ENCODE measurements at regions not wholly inside any gene's neighbourhood (a gene's known extent, or its start where the extent isn't known, plus 50 kb on each side); places are given as distances from the start of the nearest gene placed in this dataset.
A peak's percentile ranks its signal among the peaks of the same experiment; 100 is the strongest.

DNA sequence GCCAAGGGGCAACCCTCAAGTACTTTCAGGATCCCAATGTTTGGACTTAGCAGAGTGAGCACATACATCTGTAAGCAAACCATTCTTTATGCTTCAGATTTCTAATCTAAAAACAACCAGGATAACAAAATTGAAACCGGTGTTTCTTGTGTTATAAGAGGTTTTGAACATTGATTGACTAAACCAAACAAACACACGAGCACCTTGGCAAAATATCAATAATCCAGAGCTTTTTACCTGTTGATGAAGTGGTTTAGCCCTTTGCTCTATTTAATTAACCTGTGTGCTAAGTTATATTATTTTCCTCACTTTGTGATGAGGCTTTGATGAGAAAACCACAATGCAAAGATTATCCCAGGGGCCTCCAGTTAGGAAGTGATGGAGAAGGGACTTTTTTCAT, 255.3 kb upstream of the CXXC4 start:
- no peak for DNase-seq (ENCODE audit: low read depth)

DNA sequence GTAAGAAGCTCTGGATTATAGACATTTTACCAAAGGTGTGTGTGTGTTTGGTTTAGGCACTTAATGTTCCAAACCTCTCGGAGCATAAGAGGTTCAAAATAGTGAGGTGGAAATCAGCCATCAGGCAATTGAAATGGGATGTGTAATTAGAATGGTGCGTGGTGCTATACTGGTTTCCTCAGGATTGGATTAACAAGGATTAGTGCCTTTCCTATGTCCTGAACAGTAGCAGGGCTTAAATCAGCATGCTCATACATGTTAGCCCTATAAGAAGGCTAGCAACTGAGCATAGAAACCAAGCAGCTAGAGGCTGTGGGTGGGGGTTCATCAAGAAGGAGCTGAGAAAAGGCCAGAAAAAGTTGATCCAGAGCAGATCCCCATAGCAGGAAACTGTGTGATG, 256.8 kb upstream of the CXXC4 start:
- no peak for DNase-seq (ENCODE audit: low read depth)
- in situ Hi-C loops (cut with HindIII; ENCODE audit: low pct_unique_long_range_greater_than_20kb, low sequenced_read_pairs) = no loop called here

More for the DNA sequence above, 255.3 kb upstream of the CXXC4 start:
- in situ Hi-C loops (cut with HindIII; ENCODE audit: low pct_unique_long_range_greater_than_20kb, low sequenced_read_pairs) = no loop called here

DNA sequence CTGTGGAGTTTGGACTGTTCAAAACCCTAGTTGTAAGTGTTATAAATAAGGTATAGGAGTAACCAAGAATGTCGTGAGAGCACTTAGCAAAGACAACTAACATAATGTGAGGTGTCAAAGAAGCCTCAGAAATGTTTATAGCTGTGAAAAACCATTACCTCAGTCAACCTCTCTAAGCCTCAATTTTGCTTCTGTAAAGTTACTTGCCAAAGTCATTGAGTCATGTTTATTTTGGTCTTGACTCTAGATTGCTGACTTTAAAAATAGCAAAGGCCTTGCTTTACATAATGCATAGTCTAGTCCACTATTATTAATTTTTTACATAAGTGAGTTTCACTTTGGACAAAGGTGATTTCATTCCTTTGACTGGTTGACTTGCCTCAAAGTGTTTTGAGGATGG, 257.6 kb upstream of the CXXC4 start:
- DNase-seq (ENCODE audit: low read depth) = no peak
- in situ Hi-C loops (cut with HindIII; ENCODE audit: low pct_unique_long_range_greater_than_20kb, low sequenced_read_pairs) = no loop called here

DNA sequence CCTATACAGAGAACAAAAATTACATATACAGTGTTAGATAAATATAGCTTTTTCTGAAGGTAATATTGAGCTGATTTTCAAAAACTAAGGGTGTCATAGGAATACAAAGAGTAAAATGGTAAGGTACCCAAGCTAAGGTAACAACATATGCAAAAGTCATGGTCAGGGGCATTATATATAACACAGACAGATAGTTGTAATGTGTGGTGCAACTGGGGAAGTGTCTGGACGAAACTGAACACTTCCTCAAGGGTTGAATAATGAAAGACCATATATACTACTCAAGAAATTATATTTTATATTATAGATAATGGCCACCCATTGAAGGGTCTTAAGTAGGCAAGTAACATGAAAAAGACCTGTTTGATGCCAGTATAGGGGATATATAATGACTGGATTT, 262.1 kb upstream of the CXXC4 start:
- no peak for DNase-seq (ENCODE audit: low read depth)
- in situ Hi-C loops (cut with HindIII; ENCODE audit: low pct_unique_long_range_greater_than_20kb, low sequenced_read_pairs) = no loop called here

DNA sequence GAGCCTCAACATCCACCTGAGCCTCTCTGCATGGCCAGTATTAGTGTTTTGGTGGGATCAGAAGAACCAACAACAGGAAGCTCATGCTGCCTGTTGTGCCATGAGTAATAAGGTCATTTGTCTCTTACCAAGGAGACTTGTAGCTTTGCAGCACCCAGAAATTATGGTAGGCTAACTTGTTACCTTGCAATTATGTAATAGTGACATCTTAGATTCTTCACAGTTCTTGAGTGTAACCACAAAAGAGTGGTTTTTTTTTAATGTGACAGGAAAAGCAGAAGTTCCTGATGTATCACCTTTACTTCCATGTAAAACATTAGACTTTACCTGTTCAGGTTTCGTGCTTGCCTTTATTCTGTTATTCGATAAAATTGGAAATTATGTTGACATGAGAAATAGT, 263.9 kb upstream of the CXXC4 start:
- DNase-seq (ENCODE audit: low read depth) = no peak
- in situ Hi-C loops (cut with HindIII; ENCODE audit: low pct_unique_long_range_greater_than_20kb, low sequenced_read_pairs) = no loop called here

DNA sequence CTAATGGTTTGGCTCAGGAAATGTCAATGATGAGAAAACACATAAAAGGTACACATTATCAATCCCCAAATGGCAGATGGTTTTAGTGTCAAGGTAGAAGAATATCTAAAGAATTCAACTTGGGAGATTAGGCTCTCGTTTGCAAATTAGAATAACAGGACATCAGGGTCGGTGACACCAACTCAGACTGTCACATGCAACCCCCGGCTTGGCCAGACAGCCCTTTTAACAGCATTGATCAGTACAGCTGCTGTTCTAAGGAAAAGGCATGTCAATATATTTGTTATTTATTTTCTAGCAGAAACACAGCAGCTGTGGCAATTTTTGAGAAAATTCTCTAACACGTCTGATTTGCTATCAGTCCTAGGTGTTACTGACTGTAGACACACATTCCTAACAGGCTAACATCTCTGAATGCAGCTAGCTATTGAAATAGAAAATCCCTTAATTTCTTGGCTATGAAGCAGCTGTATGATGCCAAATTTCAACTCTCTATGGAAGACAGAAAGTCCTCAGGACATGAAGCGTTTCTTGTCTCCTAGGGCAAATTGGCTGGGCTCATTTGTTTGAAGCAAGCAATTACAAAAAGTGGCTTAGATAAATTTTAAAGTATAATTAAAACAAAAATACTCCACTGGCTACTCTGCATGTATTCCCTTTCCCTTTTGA, 269.0 kb upstream of the CXXC4 start:
- no peak for DNase-seq (ENCODE audit: low read depth)
- in situ Hi-C loops (cut with HindIII; ENCODE audit: low pct_unique_long_range_greater_than_20kb, low sequenced_read_pairs) = no loop called here

DNA sequence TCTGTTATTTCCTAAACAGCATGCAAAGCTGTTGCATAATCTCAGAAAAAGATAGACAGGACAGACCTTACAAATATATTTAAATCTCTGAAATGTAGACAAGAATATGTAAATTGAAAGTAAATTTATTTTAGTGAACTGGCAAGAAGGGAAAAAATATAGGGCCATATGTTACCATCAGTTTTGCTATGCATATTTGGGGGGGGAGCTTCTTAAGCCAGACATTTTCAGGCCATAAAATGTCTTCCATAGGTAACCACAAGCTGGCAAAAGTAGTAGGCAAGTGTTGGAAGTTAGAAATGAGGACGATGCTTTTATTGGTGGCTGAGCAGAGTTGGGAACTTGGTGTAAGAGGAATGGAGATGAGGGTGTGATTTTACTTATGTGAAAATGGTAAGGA, 272.0 kb upstream of the CXXC4 start:
- no peak for DNase-seq (ENCODE audit: low read depth)
- in situ Hi-C loops (cut with HindIII; ENCODE audit: low pct_unique_long_range_greater_than_20kb, low sequenced_read_pairs) = no loop called here

DNA sequence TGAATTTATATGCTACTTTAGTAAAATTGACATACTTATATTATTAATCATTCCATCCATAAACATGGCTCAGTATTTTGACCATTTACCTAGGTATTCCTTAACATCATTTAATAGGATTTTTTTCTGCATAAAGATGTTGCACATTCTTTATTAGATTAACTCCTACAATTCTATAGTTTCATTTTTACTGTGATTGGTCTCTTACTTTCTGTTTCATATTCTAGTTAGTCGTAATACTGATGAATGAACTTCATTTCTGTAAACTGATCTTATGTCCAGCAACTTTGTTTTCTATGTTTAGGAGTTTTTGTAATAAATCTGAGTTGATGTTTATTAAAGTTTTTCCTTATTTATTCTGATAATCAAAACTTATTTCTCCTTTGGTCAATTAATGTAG, 278.2 kb upstream of the CXXC4 start:
- in situ Hi-C loops (cut with HindIII; ENCODE audit: low pct_unique_long_range_greater_than_20kb, low sequenced_read_pairs) = no loop called here
- DNase-seq (ENCODE audit: low read depth) = no peak

DNA sequence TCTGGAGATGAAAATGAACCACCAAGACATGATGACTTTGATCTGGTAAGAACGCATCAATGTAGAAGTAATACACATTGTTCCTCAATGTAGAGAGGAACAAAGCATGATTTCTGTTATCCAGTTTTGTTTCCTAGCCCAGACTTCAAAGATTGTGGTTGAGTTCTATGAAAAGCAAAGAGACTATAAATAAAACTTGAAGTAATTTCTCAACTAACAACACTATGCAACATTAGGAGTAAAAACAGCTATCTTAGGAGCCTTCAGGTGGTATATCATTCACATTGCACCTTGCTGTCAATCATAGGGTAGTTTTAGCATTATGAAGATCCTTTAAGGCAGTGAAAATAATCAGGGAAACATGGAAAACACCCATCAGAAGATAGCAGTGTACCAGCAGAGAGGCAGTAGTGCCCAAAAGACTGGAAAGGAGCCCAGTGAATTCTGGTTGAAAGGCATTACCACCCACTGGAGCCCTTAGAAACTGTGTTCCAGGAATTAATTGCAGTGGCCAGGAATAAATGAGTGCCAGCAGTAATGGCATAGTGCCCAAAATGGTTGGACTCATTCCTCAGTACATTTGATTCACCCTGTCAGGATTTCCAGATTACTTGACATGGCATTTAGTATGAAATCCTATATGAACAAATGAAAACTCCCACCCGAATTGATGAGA, 300.7 kb upstream of the CXXC4 start:
- no peak for DNase-seq (ENCODE audit: low read depth)
- in situ Hi-C loops (cut with HindIII; ENCODE audit: low pct_unique_long_range_greater_than_20kb, low sequenced_read_pairs) = no loop called here

DNA sequence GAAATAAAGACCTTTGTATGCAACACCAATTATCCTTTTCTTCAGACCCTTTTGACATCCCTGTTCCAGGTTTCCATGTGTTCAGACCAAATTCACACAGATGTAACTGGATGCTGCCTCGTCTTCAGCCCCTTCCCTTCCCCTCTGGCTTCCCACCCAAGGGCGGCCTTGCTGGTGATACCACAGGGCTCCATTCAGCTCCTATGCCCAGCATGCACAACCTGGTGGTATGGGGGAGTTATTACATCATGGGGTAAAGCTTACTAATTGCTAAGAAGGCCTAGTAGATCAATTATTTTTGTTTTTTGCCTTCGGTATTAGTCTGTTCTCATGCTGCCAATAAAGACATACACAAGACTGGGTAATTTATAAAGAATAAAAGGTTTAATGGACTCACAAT, 317.0 kb upstream of the CXXC4 start:
- in situ Hi-C loops (cut with HindIII; ENCODE audit: low pct_unique_long_range_greater_than_20kb, low sequenced_read_pairs) = no loop called here
- no peak for DNase-seq (ENCODE audit: low read depth)

DNA sequence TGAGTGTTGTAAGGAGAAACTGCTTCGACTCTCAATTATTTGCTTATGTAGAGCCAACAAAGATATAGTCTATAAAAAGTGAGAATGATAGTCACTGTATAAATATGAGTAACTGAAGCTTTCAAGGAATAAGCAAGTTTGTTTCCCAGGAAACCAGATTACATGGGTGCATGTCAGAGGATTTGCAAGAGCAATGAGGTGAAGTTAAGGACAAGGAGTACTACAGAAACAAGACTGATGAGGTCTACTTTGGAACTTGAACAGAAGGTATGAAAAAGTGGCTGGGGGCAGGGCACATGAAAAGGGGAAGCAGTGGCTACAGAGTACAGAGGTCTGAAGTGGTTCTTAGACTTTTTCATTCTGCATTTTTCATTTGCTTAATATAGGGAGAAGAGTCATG, 321.0 kb upstream of the CXXC4 start:
- DNase-seq (ENCODE audit: low read depth) = no peak
- in situ Hi-C loops (cut with HindIII; ENCODE audit: low pct_unique_long_range_greater_than_20kb, low sequenced_read_pairs) = no loop called here

DNA sequence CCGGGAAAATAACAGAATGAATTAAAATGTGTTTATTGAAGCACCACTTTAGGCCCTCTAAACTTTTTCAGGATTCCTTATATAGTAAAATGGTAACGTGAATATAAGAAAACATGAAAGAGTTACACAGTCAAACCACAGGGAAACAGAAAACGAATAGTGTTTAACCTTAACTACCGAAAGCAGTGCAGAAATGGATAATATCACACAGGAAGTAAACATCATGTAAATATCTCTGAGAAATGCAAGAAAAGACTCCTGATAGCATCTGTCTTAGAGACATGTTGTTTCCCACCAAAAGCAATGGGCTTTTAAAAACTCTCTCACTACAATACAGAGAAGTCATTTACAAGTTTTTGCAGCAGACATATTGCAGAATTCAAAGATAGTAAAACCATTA, 323.9 kb upstream of the CXXC4 start:
- in situ Hi-C loops (cut with HindIII; ENCODE audit: low pct_unique_long_range_greater_than_20kb, low sequenced_read_pairs) = no loop called here
- no peak for DNase-seq (ENCODE audit: low read depth)

DNA sequence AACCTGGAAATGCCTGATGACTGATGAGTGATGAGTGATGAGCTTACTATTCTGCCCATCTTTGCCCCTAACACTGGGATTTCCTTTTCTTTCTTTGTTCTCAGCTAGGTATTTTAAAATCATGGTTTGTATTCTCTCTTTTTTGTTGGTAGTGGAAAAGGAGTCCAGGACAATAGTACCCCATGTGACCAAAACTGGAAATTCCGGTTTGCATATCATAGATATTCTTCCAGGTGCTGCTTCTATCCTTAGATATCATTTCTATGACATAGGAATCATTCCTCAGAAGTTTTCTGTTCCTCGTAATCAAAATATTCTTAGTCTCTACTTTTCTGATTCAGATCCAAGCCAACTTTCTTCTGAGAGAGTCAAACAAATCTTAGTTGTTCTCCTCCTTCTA, 320.5 kb upstream of the TET2 start:
- no peak for DNase-seq (ENCODE audit: low read depth)
- in situ Hi-C loops (cut with HindIII; ENCODE audit: low pct_unique_long_range_greater_than_20kb, low sequenced_read_pairs) = no loop called here

DNA sequence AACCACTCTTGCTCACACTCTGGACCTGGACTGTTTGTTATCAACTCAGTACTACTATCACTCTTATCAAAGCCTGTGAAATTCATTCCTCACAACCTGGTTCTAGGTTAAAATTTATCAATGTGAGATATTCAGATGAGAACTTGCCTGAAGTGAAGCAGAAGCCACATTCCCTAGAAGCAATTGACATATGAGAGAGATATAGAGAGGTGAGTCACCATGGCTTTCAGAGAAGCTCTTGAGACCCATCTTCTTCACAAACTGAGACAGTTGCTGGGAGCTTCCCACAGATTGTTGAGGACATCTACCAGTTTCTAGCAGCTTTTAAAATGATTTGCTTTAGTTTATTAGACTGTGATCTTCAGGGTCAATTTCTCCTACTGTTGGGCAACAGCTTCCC, 316.9 kb upstream of the TET2 start:
- in situ Hi-C loops (cut with HindIII; ENCODE audit: low pct_unique_long_range_greater_than_20kb, low sequenced_read_pairs) = no loop called here
- no peak for DNase-seq (ENCODE audit: low read depth)

DNA sequence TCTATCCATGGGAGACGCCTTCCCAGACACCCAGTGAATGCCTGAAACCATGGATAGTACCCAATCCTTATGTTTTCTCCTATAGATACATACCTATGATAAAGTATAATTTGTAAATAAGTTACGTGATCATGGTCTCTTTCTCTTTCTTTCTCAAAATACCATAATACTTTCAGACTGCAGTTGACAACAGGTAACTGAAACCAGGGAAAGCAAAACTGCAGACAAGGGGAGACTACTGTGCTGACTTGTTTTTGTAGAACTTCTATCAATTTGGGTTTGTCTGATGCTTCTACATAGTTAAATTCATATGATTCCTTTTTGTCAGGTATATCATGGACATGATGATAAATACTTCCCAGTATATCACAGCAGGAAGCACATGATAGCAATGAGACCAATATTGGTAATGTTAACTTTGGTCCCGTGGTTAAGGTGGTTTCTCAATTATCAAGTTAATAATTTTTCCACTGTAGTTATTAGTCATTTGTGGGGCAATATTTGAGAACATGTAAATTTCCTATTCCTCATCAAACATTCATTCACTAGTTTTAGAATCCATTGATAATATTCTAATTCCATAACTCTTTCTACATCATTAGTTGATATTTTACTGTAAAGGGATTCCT, 298.0 kb upstream of the TET2 start:
- in situ Hi-C loops (cut with HindIII; ENCODE audit: low pct_unique_long_range_greater_than_20kb, low sequenced_read_pairs) = no loop called here
- no peak for DNase-seq (ENCODE audit: low read depth)

DNA sequence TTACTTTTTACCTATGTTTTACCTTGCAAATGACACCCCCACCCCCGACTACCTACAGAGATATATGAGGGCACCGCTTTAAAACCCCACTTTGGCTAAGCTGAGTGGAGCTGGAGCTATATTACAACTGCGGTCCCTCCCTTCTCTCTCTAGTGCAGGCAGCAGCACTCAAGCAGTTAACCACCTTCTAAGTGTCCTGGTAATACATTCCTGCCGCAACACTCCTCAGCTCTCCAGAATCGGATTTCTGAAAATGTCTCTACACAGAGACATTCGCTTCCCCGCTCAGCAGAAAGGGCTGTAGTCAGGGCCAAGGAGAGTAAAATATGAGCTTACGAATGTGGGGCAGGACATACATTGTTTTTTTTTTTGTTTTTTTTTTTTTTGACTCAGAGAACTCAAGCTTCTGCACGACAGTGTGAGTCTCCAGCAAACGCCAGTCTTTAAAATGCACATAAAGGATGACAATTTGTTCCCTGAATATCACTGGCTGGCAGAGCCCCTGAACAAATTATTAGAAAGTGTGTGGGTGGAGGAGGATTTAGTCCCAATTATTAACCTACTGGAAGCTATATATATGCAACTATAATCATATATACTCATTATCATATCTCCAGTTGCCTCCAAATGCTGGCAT, 287.0 kb upstream of the TET2 start:
- no peak for DNase-seq (ENCODE audit: low read depth)
- in situ Hi-C loops (cut with HindIII; ENCODE audit: low pct_unique_long_range_greater_than_20kb, low sequenced_read_pairs) = no loop called here

DNA sequence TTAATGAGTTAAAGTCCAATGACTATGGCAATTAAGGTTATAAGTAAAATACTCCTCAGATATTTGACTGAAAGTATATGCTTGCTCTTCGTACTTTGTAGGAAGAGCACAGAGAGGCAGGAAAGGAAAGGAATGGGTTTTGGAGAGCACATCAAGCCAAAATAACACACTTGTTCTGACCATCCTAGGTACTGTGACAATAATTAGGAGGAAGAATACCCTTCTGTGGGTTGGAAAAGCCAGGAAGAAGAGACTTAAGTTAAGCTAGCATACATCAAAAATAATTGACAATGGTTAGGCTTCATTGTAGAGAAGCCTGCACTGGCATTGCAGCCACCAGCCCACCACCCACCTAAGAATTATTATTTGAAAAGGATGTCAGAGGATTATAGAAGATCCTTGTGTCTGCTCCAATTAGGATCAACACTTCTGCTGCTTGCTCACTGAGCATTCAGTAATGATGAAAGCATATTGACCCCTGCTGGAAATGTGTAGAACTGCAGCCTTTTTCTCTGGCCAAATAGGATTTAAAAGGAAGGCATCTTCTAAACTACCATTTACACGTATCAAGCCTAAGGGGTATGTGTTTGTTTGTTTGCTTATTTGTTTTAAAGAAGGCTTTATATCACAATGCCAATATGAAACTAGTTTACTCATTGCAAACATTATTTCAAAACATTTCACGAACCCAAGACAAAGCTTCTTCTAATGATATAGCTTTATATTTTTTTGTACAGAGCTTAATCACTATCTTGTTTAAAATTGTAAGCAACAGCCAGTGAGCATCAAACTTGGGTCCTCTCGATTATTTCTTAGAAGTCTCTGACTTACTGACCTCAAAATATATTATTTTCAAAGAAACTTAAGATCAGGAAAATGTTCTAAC, 286.2 kb upstream of the TET2 start:
- in situ Hi-C loops (cut with HindIII; ENCODE audit: low pct_unique_long_range_greater_than_20kb, low sequenced_read_pairs) = no loop called here
- peak; percentile 56 for DNase-seq (ENCODE audit: low read depth)

DNA sequence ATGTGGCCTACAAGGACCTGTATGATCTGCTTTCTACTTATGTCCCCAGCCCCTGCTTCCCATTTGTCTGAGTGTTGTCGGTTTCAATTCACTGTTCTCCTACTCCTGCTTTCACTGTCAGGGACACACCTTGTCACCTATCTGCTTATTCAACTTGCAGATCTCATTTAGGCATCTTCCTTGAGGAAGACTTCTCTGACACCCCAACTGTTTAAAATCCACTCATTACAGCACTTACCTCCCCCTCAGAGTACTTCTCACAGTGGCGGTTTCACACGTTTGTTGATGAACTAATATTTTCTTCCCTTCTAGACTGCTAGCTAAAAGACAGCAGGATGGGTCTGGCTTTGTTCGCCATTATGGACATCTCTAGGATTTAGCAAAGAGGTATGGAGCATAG, 279.9 kb upstream of the TET2 start:
- in situ Hi-C loops (cut with HindIII; ENCODE audit: low pct_unique_long_range_greater_than_20kb, low sequenced_read_pairs) = no loop called here

DNA sequence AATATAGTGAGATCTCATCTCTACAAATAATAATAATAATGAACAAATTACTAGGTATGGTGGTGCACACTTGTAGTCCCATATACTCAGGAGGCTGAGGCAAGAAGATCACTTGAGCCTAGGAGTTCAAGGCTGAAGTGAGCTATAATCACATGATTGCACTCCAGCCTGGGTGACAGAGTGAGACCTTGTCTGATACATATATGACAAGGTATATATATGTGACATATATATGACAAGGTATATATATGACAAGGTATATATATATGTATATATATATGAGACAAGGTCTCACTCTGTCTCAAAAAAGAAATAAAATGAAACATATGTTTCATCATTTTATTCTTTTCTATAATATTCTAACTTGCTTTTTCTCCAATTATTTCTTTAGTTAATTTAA, 278.1 kb upstream of the TET2 start:
- in situ Hi-C loops (cut with HindIII; ENCODE audit: low pct_unique_long_range_greater_than_20kb, low sequenced_read_pairs) = no loop called here

More for the DNA sequence above, 279.9 kb upstream of the TET2 start:
- no peak for DNase-seq (ENCODE audit: low read depth)

More for the DNA sequence above, 278.1 kb upstream of the TET2 start:
- no peak for DNase-seq (ENCODE audit: low read depth)

All from Caki2 (cell line).